HG02678 (cell line): ENCODE measurements at regions not wholly inside any gene's neighbourhood (a gene's known extent, or its start where the extent isn't known, plus 50 kb on each side); places are given as distances from the start of the nearest gene placed in this dataset.

Experiments
- ATAC-seq: cut with Tn5 transposase; IDR thresholded peaks from one replicate; pipeline ENCODE4 v1.9.1; 2021; ENCODE audit warnings: mild to moderate bottlenecking, moderate library complexity; ENCODE audit not compliant: unreplicated experiment

- no peak for ATAC-seq
These were observed 57.2 kb upstream of the PITRM1 start for GRCh38 chr10:3229815-3230214.

- ATAC-seq: no peak
These were observed 56.0 kb upstream of the PITRM1 start for GRCh38 chr10:3228629-3228945.

GRCh38 chr10:3226960-3227744 is 54.6 kb upstream of the PITRM1 start:
- ATAC-seq: no peak

GRCh38 chr10:3225561-3225960 is 53.0 kb upstream of the PITRM1 start:
- ATAC-seq: no peak

GRCh38 chr10:3224241-3224640 is 51.7 kb upstream of the PITRM1 start:
- ATAC-seq: no peak

GRCh38 chr10:3222626-3223025 is 50.0 kb upstream of the PITRM1 start:
- ATAC-seq: no peak
